HCT116 (cell line): ENCODE measurements at regions not wholly inside any gene's neighbourhood (a gene's known extent, or its start where the extent isn't known, plus 50 kb on each side); places are given as distances from the start of the nearest gene placed in this dataset.

Source experiments
- ATAC-seq: fragments of 200-7000 bp; cut with Tn5 transposase; 2 replicates; pipeline ENCODE4 v1.9.1; 2020; ENCODE audit warnings: mild to moderate bottlenecking, moderate library complexity
- BruUV-seq: library from RNA; stranded (reverse); fragments of 400-500 nt; replicated peaks from 2 replicates; lab custom pipeline; 2021; lab: Mats Ljungman, UMichigan
- CTCF ChIA-PET: fragments of 300-600 bp; sonication (Branson Sonifier 250); formaldehyde crosslinking; loops from one replicate; lab custom pipeline; 2021; ENCODE audit warnings: antibody characterized with exemption; lab: Charles Lee
- POLR2A ChIA-PET: fragments of 300-600, 350-600 bp; sonication (Branson Sonifier 250); formaldehyde crosslinking; loops from one replicate; lab custom pipeline; 2021; ENCODE audit warnings: antibody characterized with exemption; lab: Charles Lee
- RAD21 ChIA-PET, 2 experiments: fragments of 300-600 bp; sonication (Branson Sonifier 250); formaldehyde crosslinking; loops; one replicate each; lab custom pipeline; 2023; ENCODE audit warnings: low total read pairs in 2 of 2; ENCODE audit not compliant: uncharacterized antibody in 2 of 2, unreplicated experiment in 2 of 2, low non-redundant PET in 1 of 2; lab: Charles Lee
- DNase-seq: peaks from one replicate; pipeline ENCODE4 v3.0.0-alpha.2; 2010; ENCODE audit warnings: low read depth, low spot score
- H2AFZ ChIP-seq: fragments of 200-600 bp; shearing (Covaris generic), sonication (generic); 2 replicates; pipeline ENCODE4 v1.6.1; 2017; ENCODE audit warnings: low read depth, mixed run types, mixed read lengths, antibody characterized with exemption, low read length; ENCODE audit not compliant: poor library complexity, severe bottlenecking
- H3K27ac ChIP-seq: 2 replicates; pipeline ENCODE4 v1.5.1; 2012; ENCODE audit warnings: low read depth, low read length
- H3K27me3 ChIP-seq: fragments of 200-600 bp; sonication (generic); 2 replicates; pipeline ENCODE4 v1.6.1; 2016; ENCODE audit warnings: mixed run types, low read length, mixed read lengths; ENCODE audit not compliant: insufficient read depth
- H3K36me3 ChIP-seq, 2 experiments: fragments of 200-500 bp in 1 of 2; fragments of 200-600 bp in 1 of 2; sonication (Bioruptor generic) in 1 of 2; sonication (generic) in 1 of 2; 2 replicates each; pipeline versions ENCODE4 v1.5.1 to v1.6.1; 2014 to 2016; ENCODE audit warnings: low read length in 2 of 2, inconsistent platforms in 1 of 2, mixed read lengths in 1 of 2, mixed run types in 1 of 2; ENCODE audit not compliant: insufficient read depth in 2 of 2, control insufficient read depth in 1 of 2
- H3K4me1 ChIP-seq, 2 experiments: fragments of 200-600 bp in 1 of 2; sonication (generic) in 1 of 2; 2 replicates each; pipeline versions ENCODE4 v1.5.1 to v1.6.1; 2012 to 2017; ENCODE audit warnings: low read length in 2 of 2, inconsistent platforms in 1 of 2, mild to moderate bottlenecking in 1 of 2, mixed read lengths in 1 of 2, mixed run types in 1 of 2, moderate library complexity in 1 of 2; ENCODE audit not compliant: insufficient read depth in 2 of 2, control insufficient read depth in 1 of 2
- H3K4me2 ChIP-seq: fragments of 200-600 bp; sonication (generic); 2 replicates; pipeline ENCODE4 v1.6.1; 2017; ENCODE audit warnings: mixed run types, low read length, mixed read lengths
- H3K4me3 ChIP-seq, 2 experiments: fragments of 200-600 bp in 1 of 2; sonication (generic) in 1 of 2; replicated peaks in 1 of 2; 2 replicates each; pipeline ENCODE4 v1.5.1; 2011 to 2016; ENCODE audit warnings: low read length in 2 of 2, control low read depth in 1 of 2, low read depth in 1 of 2, mild to moderate bottlenecking in 1 of 2, mixed read lengths in 1 of 2, mixed run types in 1 of 2
- H3K79me2 ChIP-seq: fragments of 200-600 bp; sonication (generic); 2 replicates; pipeline ENCODE4 v1.6.1; 2017; ENCODE audit warnings: mild to moderate bottlenecking, mixed run types, low read length, moderate library complexity, mixed read lengths; ENCODE audit not compliant: insufficient read depth
- H3K9ac ChIP-seq: fragments of 200-600 bp; sonication (generic); 2 replicates; pipeline ENCODE4 v1.6.1; 2016; ENCODE audit warnings: low read length, mixed read lengths
- H3K9me2 ChIP-seq: fragments of 200-600 bp; sonication (generic), shearing (Covaris generic); 2 replicates; pipeline ENCODE4 v1.6.1; 2017; ENCODE audit warnings: mixed run types, mild to moderate bottlenecking, moderate library complexity; ENCODE audit not compliant: insufficient read depth
- H3K9me3 ChIP-seq, 2 experiments: fragments of 200-500 bp in 1 of 2; fragments of 200-600 bp in 1 of 2; sonication (Bioruptor generic) in 1 of 2; sonication (generic) in 1 of 2; 2 replicates each; pipeline ENCODE4 v1.6.1; 2014 to 2017; ENCODE audit warnings: low read length in 2 of 2, mixed read lengths in 2 of 2, inconsistent platforms in 1 of 2, low read depth in 1 of 2, mild to moderate bottlenecking in 1 of 2, mixed run types in 1 of 2, moderate library complexity in 1 of 2; ENCODE audit not compliant: control insufficient read depth in 1 of 2, insufficient read depth in 1 of 2
- H4K20me1 ChIP-seq: fragments of 200-600 bp; sonication (generic), shearing (Covaris generic); 2 replicates; pipeline ENCODE4 v1.6.1; 2017; ENCODE audit warnings: mixed run types, mild to moderate bottlenecking, moderate library complexity; ENCODE audit not compliant: insufficient read depth
- CBX3 ChIP-seq: IDR thresholded peaks from 2 replicates; pipeline ENCODE4 v1.6.1; 2012; ENCODE audit warnings: low read depth
- CEBPB ChIP-seq: IDR thresholded peaks from 2 replicates; pipeline ENCODE4 v1.6.1; 2012; ENCODE audit warnings: low read depth
- EGR1 ChIP-seq: IDR thresholded peaks from 2 replicates; pipeline ENCODE4 v1.6.1; 2012; ENCODE audit warnings: low read depth
- EZH2 ChIP-seq: fragments of 200-600 bp; sonication (generic); IDR thresholded peaks from 2 replicates; pipeline ENCODE4 v1.6.1; 2017; ENCODE audit warnings: antibody characterized with exemption, mixed run types
- EZH2phosphoT487 ChIP-seq: fragments of 200-600 bp; IDR thresholded peaks from 2 replicates; pipeline ENCODE4 v1.6.1; 2018; ENCODE audit warnings: antibody characterized with exemption, borderline replicate concordance
- POLR2A ChIP-seq: IDR thresholded peaks from 2 replicates; pipeline ENCODE4 v1.7.0; 2011; ENCODE audit warnings: borderline replicate concordance; ENCODE audit not compliant: insufficient read depth, insufficient read length; ENCODE audit errors: extremely low read depth
- RAD21 ChIP-seq: IDR thresholded peaks from 2 replicates; pipeline ENCODE4 v1.6.1; 2012; ENCODE audit warnings: low read depth, mild to moderate bottlenecking
- SIN3A ChIP-seq: IDR thresholded peaks from 2 replicates; pipeline ENCODE4 v1.6.1; 2012; ENCODE audit warnings: low read depth
- SP1 ChIP-seq: IDR thresholded peaks from 2 replicates; pipeline ENCODE4 v1.6.1; 2012; ENCODE audit warnings: low read depth
- YY1 ChIP-seq: IDR thresholded peaks from 2 replicates; pipeline ENCODE4 v1.6.1; 2011; ENCODE audit warnings: low read length, low read depth, moderate library complexity, mild to moderate bottlenecking; ENCODE audit not compliant: insufficient replicate concordance; ENCODE audit errors: extremely low read depth
- ZFX ChIP-seq: fragments of 450-650 bp; IDR thresholded peaks from 2 replicates; pipeline ENCODE4 v1.6.1; 2017
- ZNF274 ChIP-seq: fragments of 200-500 bp; sonication (Bioruptor generic); IDR thresholded peaks from 2 replicates; pipeline ENCODE4 v1.6.1; 2014; ENCODE audit warnings: mild to moderate bottlenecking, low read depth, low read length, inconsistent platforms
- intact Hi-C: fragments of 100-400 bp; cut with micrococcal nuclease; formaldehyde crosslinking; loops from 2 replicates; pipeline ENCODE4 v1.10.0; 2022
- TF ChIP-seq, protein P1 (sequence below): IDR thresholded peaks from 2 replicates; pipeline ENCODE4 v1.6.1; 2012
- TF ChIP-seq, protein P2 (sequence below): IDR thresholded peaks from 2 replicates; pipeline ENCODE4 v1.6.1; 2012
- TF ChIP-seq, protein P3 (sequence below): IDR thresholded peaks from 2 replicates; pipeline ENCODE4 v1.6.1; 2011; ENCODE audit warnings: mild to moderate bottlenecking, low read length, moderate library complexity; ENCODE audit not compliant: insufficient replicate concordance; ENCODE audit errors: extremely low read depth
- TF ChIP-seq, protein P4 (sequence below): IDR thresholded peaks from 2 replicates; pipeline ENCODE4 v1.6.1; 2012; ENCODE audit warnings: low read depth

DNA sequence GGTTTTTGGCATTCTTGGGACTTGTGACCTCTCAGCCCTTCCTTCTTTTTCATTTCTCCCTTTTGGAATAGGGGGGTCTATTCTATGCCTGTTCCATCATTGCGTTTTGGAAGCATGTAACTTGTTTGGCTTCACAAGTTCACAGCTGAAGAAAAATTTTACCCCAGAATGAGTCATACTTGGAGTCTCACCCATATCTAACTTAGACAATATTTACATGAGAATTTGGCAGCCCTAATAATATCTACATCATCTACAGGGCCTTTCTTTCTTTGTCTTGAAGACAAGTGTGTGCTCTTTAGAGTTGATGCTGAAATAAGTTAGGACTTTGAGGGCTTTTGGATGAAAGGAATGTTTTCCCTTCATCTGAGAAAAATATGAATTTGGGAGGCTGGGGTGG, 1312.9 kb upstream of the FLRT2 start:
- Histone ChIP-seq H3K9ac (no peak overlapping the region), H3K9me2 (no peaks in the 10 kb centered on the region), H4K20me1 (no peaks in the 10 kb centered on the region), H3K36me3 (no peaks in the 10 kb centered on the region), H3K79me2 (no peaks in the 10 kb centered on the region), H3K27ac (no peak overlapping the region), H3K4me3 (no peak overlapping the region), H3K4me1 (no peaks in the 10 kb centered on the region), H2AFZ (no peak overlapping the region), H3K4me2 (no peak overlapping the region), H3K9me3 (peaks cover 7 to 29% of the 10 kb centered on the region in 2 experiments; a peak in 3 of 4 replicates), H3K27me3 (no peaks in the 10 kb centered on the region)
- ChIA-PET POLR2A (no interaction called here), RAD21 (no interaction called here), CTCF (no interaction called here)
- no peak for DNase-seq
- intact Hi-C loops = no loop called here
- no TSS peak for BruUV-seq
- no peak for ATAC-seq
- no peak for TF ChIP-seq ZFX
- TF ChIP-seq POLR2A = no peak
- no peak for TF ChIP-seq SIN3A
- no peak for TF ChIP-seq EGR1
- no peak for TF ChIP-seq EZH2
- no peak for TF ChIP-seq SP1
- TF ChIP-seq, protein P1, sequence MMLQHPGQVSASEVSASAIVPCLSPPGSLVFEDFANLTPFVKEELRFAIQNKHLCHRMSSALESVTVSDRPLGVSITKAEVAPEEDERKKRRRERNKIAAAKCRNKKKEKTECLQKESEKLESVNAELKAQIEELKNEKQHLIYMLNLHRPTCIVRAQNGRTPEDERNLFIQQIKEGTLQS = no peak
- TF ChIP-seq RAD21 = no peak
- TF ChIP-seq CEBPB = no peak
- no peak for TF ChIP-seq ZNF274
- TF ChIP-seq, protein P2, sequence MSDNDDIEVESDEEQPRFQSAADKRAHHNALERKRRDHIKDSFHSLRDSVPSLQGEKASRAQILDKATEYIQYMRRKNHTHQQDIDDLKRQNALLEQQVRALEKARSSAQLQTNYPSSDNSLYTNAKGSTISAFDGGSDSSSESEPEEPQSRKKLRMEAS = no peak
- TF ChIP-seq YY1 = no peak

DNA sequence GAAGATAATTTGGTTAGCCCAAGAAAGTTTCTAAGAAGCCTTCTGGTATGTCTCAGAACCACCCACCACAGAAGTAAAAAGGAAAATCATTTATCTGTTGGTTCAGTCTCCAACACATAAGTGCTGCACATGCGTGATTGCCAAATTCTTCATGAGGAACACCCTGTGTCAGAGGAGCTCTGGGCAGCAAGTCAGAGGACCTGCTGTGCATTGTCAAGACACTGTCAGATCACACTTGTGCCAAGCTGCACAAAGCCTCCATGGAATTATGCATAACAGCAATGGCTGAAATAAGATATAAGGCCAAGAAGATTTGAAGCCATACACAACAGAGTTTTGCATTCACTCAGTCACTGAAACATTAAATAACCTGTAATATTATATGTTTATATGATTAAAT, 1304.7 kb upstream of the FLRT2 start:
- H3K27me3 ChIP-seq = no peaks in the 10 kb centered on the region
- no peak overlapping the region for H3K9ac ChIP-seq
- H3K4me1 ChIP-seq = no peaks in the 10 kb centered on the region
- TF ChIP-seq, protein P3, sequence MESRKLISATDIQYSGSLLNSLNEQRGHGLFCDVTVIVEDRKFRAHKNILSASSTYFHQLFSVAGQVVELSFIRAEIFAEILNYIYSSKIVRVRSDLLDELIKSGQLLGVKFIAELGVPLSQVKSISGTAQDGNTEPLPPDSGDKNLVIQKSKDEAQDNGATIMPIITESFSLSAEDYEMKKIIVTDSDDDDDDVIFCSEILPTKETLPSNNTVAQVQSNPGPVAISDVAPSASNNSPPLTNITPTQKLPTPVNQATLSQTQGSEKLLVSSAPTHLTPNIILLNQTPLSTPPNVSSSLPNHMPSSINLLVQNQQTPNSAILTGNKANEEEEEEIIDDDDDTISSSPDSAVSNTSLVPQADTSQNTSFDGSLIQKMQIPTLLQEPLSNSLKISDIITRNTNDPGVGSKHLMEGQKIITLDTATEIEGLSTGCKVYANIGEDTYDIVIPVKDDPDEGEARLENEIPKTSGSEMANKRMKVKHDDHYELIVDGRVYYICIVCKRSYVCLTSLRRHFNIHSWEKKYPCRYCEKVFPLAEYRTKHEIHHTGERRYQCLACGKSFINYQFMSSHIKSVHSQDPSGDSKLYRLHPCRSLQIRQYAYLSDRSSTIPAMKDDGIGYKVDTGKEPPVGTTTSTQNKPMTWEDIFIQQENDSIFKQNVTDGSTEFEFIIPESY = no peak
- TF ChIP-seq ZFX = no peak
- TF ChIP-seq, protein P2 = no peak
- no peak for TF ChIP-seq CBX3
- no peak for TF ChIP-seq YY1
- TF ChIP-seq EZH2phosphoT487 = no peak
- TF ChIP-seq, protein P4, sequence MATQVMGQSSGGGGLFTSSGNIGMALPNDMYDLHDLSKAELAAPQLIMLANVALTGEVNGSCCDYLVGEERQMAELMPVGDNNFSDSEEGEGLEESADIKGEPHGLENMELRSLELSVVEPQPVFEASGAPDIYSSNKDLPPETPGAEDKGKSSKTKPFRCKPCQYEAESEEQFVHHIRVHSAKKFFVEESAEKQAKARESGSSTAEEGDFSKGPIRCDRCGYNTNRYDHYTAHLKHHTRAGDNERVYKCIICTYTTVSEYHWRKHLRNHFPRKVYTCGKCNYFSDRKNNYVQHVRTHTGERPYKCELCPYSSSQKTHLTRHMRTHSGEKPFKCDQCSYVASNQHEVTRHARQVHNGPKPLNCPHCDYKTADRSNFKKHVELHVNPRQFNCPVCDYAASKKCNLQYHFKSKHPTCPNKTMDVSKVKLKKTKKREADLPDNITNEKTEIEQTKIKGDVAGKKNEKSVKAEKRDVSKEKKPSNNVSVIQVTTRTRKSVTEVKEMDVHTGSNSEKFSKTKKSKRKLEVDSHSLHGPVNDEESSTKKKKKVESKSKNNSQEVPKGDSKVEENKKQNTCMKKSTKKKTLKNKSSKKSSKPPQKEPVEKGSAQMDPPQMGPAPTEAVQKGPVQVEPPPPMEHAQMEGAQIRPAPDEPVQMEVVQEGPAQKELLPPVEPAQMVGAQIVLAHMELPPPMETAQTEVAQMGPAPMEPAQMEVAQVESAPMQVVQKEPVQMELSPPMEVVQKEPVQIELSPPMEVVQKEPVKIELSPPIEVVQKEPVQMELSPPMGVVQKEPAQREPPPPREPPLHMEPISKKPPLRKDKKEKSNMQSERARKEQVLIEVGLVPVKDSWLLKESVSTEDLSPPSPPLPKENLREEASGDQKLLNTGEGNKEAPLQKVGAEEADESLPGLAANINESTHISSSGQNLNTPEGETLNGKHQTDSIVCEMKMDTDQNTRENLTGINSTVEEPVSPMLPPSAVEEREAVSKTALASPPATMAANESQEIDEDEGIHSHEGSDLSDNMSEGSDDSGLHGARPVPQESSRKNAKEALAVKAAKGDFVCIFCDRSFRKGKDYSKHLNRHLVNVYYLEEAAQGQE = no peak
- H2AFZ ChIP-seq = no peak overlapping the region
- no TSS peak for BruUV-seq
- ATAC-seq (no peak), DNase-seq (no peak)
- no peaks in the 10 kb centered on the region for H3K36me3 ChIP-seq
- H4K20me1 ChIP-seq = no peaks in the 10 kb centered on the region
- intact Hi-C loops = no loop called here
- POLR2A ChIA-PET = no interaction called here
- RAD21 ChIA-PET = no interaction called here
- H3K4me3 ChIP-seq = no peak overlapping the region
- H3K4me2 ChIP-seq = no peak overlapping the region
- CTCF ChIA-PET = no interaction called here
- H3K27ac ChIP-seq = no peak overlapping the region
- no peaks in the 10 kb centered on the region for H3K79me2 ChIP-seq
- H3K9me3 ChIP-seq = peaks cover 4 to 33% of the 10 kb centered on the region in 2 experiments; a peak in 2 of 4 replicates
- no peaks in the 10 kb centered on the region for H3K9me2 ChIP-seq
